ENCODE measurements at regions not wholly inside any gene's neighbourhood (a gene's known extent, or its start where the extent isn't known, plus 50 kb on each side); places are given as distances from the start of the nearest gene placed in this dataset.
"Not testable (repeated sequence)": the region's sequence is repeated elsewhere in the genome, so short reads cannot be mapped to it uniquely, and the experiment has no call there.

DNA sequence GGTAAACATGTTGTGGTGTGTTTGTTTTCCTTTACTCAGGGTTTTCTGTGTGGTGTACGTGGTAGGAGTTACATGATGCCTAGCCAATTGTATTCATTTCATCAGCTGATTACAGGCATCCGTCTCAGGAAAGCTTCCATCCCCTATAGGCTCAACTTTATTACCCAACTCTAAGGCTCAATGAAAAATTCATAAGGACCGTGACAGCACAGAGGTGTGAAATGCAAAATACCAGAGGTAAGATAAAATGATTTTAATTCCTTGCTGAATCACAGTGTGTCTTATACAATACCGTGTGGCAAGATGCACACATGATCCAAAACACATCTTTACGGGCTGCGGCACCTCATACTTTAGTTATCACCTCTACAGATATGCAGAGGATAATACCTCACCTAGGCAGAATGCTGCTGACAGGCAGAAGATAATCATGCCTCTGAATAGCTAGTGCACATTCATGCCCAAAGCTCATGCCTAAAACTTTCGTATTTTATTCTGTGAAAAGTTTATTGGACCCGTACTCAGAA, 87.2 kb upstream of the DIO2 start:
- no peak for DNase-seq (ENCODE audit: low spot score)
- no peaks in the 10 kb centered on the region for H3K27me3 Mint-ChIP-seq (ENCODE audit: low read depth)
- no peak overlapping the region for H3K27ac Mint-ChIP-seq (ENCODE audit: unreplicated experiment)
- H3K9me3 Mint-ChIP-seq (ENCODE audit: low read depth), result peaks cover 10% of the 10 kb centered on the region
- no peaks in the 10 kb centered on the region for H3K4me1 Mint-ChIP-seq (ENCODE audit: low read depth)
- H3K36me3 Mint-ChIP-seq (ENCODE audit: low read depth), result no peaks in the 10 kb centered on the region
- H3K4me3 Mint-ChIP-seq (ENCODE audit: unreplicated experiment), result no peak overlapping the region
- TF ChIP-seq, protein P1, sequence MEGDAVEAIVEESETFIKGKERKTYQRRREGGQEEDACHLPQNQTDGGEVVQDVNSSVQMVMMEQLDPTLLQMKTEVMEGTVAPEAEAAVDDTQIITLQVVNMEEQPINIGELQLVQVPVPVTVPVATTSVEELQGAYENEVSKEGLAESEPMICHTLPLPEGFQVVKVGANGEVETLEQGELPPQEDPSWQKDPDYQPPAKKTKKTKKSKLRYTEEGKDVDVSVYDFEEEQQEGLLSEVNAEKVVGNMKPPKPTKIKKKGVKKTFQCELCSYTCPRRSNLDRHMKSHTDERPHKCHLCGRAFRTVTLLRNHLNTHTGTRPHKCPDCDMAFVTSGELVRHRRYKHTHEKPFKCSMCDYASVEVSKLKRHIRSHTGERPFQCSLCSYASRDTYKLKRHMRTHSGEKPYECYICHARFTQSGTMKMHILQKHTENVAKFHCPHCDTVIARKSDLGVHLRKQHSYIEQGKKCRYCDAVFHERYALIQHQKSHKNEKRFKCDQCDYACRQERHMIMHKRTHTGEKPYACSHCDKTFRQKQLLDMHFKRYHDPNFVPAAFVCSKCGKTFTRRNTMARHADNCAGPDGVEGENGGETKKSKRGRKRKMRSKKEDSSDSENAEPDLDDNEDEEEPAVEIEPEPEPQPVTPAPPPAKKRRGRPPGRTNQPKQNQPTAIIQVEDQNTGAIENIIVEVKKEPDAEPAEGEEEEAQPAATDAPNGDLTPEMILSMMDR (IDR thresholded peaks at IDR 0.05), result no peak

DNA sequence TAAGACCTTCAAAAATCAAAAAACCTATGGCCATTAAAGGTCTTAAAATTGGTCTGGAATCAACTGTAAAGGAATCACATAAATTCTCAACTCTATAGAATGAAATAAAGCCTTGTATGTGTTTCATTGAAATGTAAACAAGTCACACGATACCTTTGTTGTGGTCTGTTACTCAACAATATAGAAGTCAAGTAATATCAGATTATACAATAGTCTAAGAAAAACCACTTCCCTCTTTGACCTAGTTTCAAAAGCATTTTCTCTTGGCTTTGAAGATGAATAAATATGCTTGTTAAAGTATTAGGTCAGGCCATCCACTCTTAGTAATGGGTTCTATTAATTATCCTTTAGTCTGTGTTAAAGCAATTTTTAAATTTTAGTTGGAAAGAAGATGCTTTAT, 79.8 kb upstream of the DIO2 start:
- H3K36me3 Mint-ChIP-seq (ENCODE audit: low read depth), result no peaks in the 10 kb centered on the region
- DNase-seq (ENCODE audit: low spot score), result no peak
- H3K4me1 Mint-ChIP-seq (ENCODE audit: low read depth), result no peaks in the 10 kb centered on the region
- no peak overlapping the region for H3K4me3 Mint-ChIP-seq (ENCODE audit: unreplicated experiment)
- no peaks in the 10 kb centered on the region for H3K27me3 Mint-ChIP-seq (ENCODE audit: low read depth)
- TF ChIP-seq, protein P1 (IDR thresholded peaks at IDR 0.05), result no peak
- H3K9me3 Mint-ChIP-seq (ENCODE audit: low read depth), result peaks cover 8% of the 10 kb centered on the region
- no peak overlapping the region for H3K27ac Mint-ChIP-seq (ENCODE audit: unreplicated experiment)

DNA sequence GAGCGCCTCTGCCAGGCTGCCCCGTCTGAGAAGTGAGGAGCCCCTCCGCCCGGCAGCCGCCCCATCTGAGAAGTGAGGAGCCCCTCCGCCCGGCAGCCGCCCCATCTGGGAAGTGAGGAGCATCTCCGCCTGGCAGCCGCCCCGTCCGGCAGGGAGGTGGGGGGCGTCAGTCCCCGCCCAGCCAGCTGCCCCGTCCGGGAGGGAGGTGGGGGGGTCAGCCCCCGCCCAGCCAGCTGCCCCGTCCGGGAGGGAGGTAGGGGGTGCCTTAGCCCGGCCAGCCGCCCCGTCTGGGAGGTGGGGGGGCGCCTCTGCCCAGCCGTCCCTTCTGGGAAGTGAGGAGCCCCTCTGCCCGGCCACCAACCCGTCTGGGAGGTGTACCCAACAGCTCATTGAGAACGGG, 75.4 kb upstream of the DIO2 start:
- H3K27ac Mint-ChIP-seq (ENCODE audit: unreplicated experiment); H3K36me3 Mint-ChIP-seq (ENCODE audit: low read depth); H3K4me3 Mint-ChIP-seq (ENCODE audit: unreplicated experiment); H3K4me1 Mint-ChIP-seq (ENCODE audit: low read depth); H3K27me3 Mint-ChIP-seq (ENCODE audit: low read depth): not testable (repeated sequence)
- H3K9me3 Mint-ChIP-seq (ENCODE audit: low read depth), result peaks cover 17% of the 10 kb centered on the region
- DNase-seq (ENCODE audit: low spot score), result peak; percentile 61

DNA sequence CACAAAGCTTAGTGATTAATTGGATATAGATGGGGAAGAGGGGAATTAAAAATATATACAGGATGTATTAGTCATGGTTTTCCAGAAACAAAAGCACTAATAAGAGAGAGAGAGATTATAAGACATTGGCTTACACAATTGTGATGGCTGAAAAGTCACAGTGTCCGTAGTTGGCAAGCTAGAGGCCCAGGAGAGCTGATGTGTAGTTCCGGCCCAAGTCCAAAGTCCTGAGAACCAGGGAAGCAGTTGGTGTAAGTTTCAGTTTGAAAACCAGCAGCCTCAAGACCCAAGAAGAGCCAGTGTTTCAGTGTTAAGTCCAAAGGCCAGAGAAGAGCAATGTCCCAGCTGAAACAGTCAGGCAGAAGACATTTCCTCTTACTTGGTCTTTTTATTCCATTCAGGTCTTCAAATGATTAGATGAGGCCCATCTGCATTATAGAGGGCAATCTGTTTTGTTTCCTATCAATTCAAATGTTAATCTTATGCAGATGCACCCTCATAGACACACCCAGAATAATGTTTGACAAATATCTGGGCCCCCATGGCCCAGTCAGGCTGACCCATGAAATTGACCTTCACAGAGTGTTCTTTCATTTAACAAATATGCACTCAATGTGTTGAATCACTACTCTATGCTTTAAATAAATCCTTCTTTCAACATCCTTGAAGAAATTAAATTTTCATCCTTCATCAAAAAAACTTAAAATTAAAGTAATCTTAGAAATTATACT, 67.2 kb upstream of the DIO2 start:
- Mint-ChIP-seq H3K27me3 (ENCODE audit: low read depth) (no peaks in the 10 kb centered on the region), H3K4me1 (ENCODE audit: low read depth) (peaks cover 5% of the 10 kb centered on the region), H3K27ac (ENCODE audit: unreplicated experiment) (no peak overlapping the region), H3K36me3 (ENCODE audit: low read depth) (no peaks in the 10 kb centered on the region), H3K4me3 (ENCODE audit: unreplicated experiment) (no peak overlapping the region), H3K9me3 (ENCODE audit: low read depth) (peaks cover 5% of the 10 kb centered on the region)
- TF ChIP-seq, protein P1 (IDR thresholded peaks at IDR 0.05), result no peak
- no peak for DNase-seq (ENCODE audit: low spot score)

- TF ChIP-seq, protein P1 (IDR thresholded peaks at IDR 0.05), result no peak
- peaks cover 5% of the 10 kb centered on the region for H3K4me1 Mint-ChIP-seq (ENCODE audit: low read depth)
- H3K9me3 Mint-ChIP-seq (ENCODE audit: low read depth), result peaks cover 3% of the 10 kb centered on the region
- no peaks in the 10 kb centered on the region for H3K36me3 Mint-ChIP-seq (ENCODE audit: low read depth)
- DNase-seq (ENCODE audit: low spot score), result no peak
- H3K27ac Mint-ChIP-seq (ENCODE audit: unreplicated experiment), result no peak overlapping the region
- H3K4me3 Mint-ChIP-seq (ENCODE audit: unreplicated experiment), result no peak overlapping the region
- H3K27me3 Mint-ChIP-seq (ENCODE audit: low read depth), result no peaks in the 10 kb centered on the region
These were observed 64.0 kb upstream of the DIO2 start for GRCh38 chr14:80275208-80275850.

- H3K36me3 Mint-ChIP-seq (ENCODE audit: low read depth); H3K4me1 Mint-ChIP-seq (ENCODE audit: low read depth); H3K27ac Mint-ChIP-seq (ENCODE audit: unreplicated experiment); DNase-seq (ENCODE audit: low spot score); H3K4me3 Mint-ChIP-seq (ENCODE audit: unreplicated experiment); H3K27me3 Mint-ChIP-seq (ENCODE audit: low read depth); H3K9me3 Mint-ChIP-seq (ENCODE audit: low read depth): not testable (repeated sequence)
These were observed 63.0 kb upstream of the DIO2 start for GRCh38 chr14:80274310-80274709.

Measured in chondrocyte (in vitro differentiated cells).